ENCODE measurements at regions not wholly inside any gene's neighbourhood (a gene's known extent, or its start where the extent isn't known, plus 50 kb on each side); places are given as distances from the start of the nearest gene placed in this dataset.
A peak's percentile ranks its signal among the peaks of the same experiment; 100 is the strongest.

DNA sequence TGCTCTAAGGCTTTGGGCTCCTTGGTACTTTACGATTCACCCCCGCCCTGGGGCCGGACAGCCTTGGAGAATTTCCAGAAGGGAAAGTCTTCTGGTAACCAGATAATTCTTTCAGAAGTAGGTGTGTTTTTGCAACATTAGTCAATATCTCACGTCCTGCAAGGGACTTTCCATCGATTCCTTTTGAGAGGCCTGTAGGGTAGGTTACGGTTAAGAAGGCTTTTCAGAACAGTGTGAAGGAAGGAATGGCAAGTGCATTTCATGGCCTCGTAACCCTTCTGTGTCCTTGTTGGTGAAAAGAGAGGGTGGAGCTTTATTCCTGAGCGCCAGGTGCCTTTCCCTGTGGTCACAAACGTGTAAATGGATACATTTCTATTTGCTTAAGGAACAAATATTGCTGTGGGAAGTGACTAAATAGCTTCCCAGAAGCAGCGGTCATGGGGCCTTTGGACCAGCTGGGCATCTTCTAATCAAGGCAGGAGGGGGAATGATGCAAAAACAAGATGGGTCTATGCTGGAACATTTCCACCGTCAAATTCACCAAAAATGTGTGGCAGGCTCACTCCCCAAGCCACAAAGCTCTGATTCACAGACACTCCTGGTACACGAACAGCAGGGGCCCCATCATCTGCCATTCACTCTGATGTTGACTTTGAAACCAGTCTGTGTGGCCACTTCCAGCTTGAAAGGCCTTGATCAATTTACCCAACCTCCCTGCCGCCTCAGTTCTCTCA lies 99.2 kb downstream of the ANKRD10 start:
- TF ChIP-seq CTCF (IDR thresholded peaks at IDR 0.05; ENCODE audit: low read depth, low read length, missing control alignments), result no peak
- Histone ChIP-seq H3K27ac (no peak overlapping the region), H3K27me3 (replicated peaks) (no peaks in the 10 kb centered on the region), H3K4me3 (ENCODE audit: low read depth, low read length) (no peak overlapping the region), H3K36me3 (replicated peaks) (no peaks in the 10 kb centered on the region)
- no peak for DNase-seq
- in situ Hi-C loops (cut with HindIII; ENCODE audit: low pct_ligation_motif_present, low sequenced_read_pairs), result no loop called here

GRCh38 chr13:110816500-110816899 lies 98.4 kb downstream of the ANKRD10 start:
- Histone ChIP-seq H3K4me3 (ENCODE audit: low read depth, low read length) (no peak overlapping the region), H3K36me3 (replicated peaks) (no peaks in the 10 kb centered on the region), H3K27ac (no peak overlapping the region), H3K27me3 (replicated peaks) (no peaks in the 10 kb centered on the region)
- in situ Hi-C loops (cut with HindIII; ENCODE audit: low pct_ligation_motif_present, low sequenced_read_pairs), result no loop called here
- DNase-seq, result no peak
- TF ChIP-seq CTCF (IDR thresholded peaks at IDR 0.05; ENCODE audit: low read depth, low read length, missing control alignments), result no peak

- H3K4me3 ChIP-seq (ENCODE audit: low read depth, low read length), result no peak overlapping the region
- TF ChIP-seq CTCF (IDR thresholded peaks at IDR 0.05; ENCODE audit: low read depth, low read length, missing control alignments), result no peak
- no peaks in the 10 kb centered on the region for H3K36me3 ChIP-seq (replicated peaks)
- no peak for DNase-seq
- no peak overlapping the region for H3K27ac ChIP-seq
- H3K27me3 ChIP-seq (replicated peaks), result no peaks in the 10 kb centered on the region
- in situ Hi-C loops (cut with HindIII; ENCODE audit: low pct_ligation_motif_present, low sequenced_read_pairs), result no loop called here
These were observed 97.7 kb downstream of the ANKRD10 start for GRCh38 chr13:110817143-110817542.

- in situ Hi-C loops (cut with HindIII; ENCODE audit: low pct_ligation_motif_present, low sequenced_read_pairs), result no loop called here
- DNase-seq, result no peak
- H3K27ac ChIP-seq, result no peak overlapping the region
- H3K36me3 ChIP-seq (replicated peaks), result no peaks in the 10 kb centered on the region
- no peak for TF ChIP-seq CTCF (IDR thresholded peaks at IDR 0.05; ENCODE audit: low read depth, low read length, missing control alignments)
- H3K27me3 ChIP-seq (replicated peaks), result no peaks in the 10 kb centered on the region
- H3K4me3 ChIP-seq (ENCODE audit: low read depth, low read length), result no peak overlapping the region
These were observed 96.1 kb downstream of the ANKRD10 start for GRCh38 chr13:110818747-110819146.

DNA sequence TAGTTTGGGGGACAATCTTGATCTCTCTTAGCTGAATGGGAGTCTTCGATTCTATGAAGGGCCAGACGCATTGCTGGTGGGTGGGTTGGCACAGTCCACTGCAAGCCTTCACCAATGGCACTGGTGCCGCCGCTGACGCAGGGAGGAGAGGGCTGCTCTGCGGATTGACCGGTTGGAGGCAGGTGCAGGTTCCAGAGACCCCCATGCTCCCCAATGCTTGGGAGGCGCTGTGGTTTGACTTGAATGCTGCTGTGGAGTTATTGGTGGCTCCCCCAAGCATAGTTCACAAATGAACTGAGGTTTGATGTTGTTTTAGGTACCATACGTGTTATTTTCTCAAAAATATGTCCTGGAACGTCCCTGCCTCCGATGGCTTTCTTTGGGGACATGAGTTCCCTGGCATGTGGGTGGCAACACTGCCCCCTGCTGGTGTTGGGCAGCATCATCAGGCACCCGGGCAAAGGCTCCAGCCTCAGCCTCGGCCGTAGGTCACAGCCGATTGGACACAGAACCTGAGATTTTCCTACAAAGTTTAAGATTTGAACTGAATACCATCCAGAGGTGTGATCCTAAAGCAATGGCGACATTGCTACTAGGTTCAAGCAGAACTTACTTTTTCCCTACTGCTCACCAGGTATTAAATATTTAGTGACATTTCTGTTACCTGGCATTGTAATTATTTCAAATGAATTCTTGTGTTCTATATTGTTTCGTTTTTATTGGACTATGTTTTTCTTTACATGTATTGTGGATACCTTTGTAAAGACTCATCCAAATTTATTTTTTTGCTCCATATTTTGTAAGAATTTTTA lies 95.5 kb downstream of the ANKRD10 start:
- peak; percentile 60 for DNase-seq
- in situ Hi-C loops (cut with HindIII; ENCODE audit: low pct_ligation_motif_present, low sequenced_read_pairs), result no loop called here
- H3K27ac ChIP-seq, result no peak overlapping the region
- no peaks in the 10 kb centered on the region for H3K27me3 ChIP-seq (replicated peaks)
- TF ChIP-seq CTCF (IDR thresholded peaks at IDR 0.05; ENCODE audit: low read depth, low read length, missing control alignments), result peak; percentile 98
- H3K36me3 ChIP-seq (replicated peaks), result no peaks in the 10 kb centered on the region
- H3K4me3 ChIP-seq (ENCODE audit: low read depth, low read length), result no peak overlapping the region
